ENCODE measurements at regions not wholly inside any gene's neighbourhood (a gene's known extent, or its start where the extent isn't known, plus 50 kb on each side); places are given as distances from the start of the nearest gene placed in this dataset.
"Not testable (repeated sequence)": the region's sequence is repeated elsewhere in the genome, so short reads cannot be mapped to it uniquely, and the experiment has no call there.

DNA sequence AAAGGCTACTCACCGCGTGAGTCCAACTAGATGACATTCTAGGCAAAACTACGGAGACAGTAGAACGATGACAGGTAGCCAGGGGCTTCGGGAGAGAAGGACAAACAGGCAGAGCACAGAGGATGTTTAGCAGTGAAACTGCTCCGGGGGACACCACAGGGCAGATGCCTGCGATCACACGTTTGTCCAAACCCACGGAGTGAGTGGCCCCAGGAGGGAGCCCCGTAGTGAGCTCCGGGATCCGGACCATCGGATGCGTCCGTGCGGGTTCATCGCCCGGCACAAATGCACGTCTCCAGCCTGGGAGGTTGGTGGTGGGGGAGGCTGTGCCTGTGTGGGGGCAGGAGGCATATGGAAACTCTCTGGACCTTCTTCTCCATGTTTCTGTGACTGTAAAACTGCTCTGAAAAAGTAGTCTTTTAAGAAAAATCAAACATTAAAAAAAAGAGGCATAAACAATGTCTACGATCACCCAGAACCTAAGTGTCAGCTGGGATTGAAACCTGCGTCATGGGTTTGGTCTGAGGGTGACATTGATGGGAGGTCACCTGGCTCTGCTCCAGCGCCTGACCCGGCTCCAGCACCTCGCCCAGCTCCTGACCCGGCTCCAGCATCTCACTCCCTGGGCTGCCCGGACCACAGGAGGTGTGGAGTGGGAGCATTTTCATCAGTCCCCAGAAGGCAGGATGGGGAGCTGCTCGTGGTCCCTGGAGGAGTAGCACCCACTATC is 83.0 kb upstream of the CTDP1 start:
- no peak for DNase-seq

DNA sequence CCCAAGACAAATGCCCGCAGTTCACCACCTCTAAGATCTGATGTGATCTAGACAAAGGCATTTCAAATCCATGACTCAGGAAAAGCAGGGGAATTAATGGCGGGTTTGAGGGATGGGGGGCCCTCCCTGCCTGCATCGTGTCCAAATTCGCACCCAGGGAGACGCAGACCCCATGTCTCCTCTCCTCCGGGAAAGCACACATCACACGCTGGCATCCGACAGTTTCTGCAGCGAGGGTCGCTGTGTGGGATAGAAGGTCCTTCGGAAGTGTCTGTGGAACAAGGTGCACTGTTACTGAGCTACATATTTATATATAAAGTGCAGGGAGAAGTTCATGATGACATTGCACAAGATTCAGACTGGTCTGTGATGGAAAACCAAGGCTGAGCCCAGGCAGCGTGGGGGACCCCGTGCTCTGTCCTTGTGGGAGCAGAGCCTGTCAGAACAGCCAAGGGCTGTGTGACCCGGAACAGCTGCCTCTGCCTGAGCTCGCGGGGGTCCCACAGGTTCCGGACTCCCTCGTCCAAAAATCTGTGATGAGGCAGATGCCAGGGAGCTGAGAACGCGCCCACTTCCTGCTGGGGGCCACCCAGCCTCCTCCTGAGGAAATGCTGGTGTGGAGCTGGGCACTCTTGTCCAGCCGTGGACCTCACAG is 82.3 kb upstream of the CTDP1 start:
- DNase-seq, result no peak

DNA sequence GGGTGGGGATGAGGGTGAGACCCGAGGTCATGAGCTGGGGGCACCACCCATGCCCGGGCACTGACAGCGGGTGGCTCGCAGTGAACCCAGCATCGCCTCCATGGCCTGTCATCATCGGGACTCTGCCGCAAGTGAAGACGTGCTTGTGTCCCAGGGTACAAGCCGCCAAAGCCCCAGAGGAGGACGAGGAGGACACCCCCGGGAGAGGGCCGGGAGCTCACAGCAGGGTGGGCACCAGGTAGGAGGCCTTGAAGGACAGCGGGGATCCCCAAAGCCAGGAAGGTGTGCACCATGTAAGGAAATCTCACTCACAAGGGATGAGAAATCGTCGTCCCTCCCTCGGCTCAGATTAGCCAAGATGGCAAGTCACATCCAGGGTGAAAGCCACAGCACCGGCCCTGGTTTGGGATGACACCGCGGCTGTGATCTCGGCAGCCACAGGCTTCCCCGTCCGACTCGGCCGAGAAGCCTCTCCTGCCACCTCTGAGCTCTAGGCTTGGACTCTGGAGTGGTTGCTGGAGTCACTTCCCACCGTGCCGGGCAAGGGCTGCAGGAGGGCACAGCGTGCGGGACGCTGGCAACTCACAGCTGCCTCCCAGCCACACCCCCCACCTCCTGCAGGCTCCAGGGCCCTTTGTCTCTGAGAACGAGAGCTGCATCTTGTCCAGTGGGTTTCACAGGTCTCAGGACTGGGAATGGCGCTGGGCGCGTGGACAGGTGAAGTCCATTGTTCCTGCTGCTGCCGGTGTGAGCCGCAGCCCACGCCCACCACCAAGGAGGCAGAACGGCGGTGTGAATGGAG is 81.6 kb upstream of the CTDP1 start:
- DNase-seq, result no peak

DNA sequence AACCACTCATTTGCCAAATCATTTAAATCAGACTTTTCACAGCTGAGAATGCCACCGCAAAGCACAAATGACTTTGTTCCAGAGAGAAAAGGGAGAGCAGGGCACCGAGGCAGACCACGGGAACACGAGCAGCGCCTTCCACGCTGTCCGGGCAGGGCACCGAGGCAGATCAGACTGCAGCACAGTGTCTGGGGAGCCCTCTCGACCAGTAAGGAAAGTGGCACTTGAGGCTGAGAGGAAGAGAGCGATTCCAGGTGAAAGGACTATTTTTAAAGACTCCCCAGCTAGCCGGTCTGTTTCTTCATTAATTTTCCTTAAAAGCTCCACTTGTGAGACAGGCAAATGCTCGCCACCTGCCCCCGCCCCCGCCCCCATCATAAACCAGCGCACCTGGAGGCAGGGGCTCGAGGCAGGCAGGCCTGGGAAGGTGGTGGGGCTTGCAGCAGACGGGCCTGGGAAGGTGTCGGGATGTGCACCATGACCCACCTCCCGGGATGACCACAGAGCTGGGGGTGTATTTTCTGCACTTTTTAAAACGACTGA is 80.9 kb upstream of the CTDP1 start:
- no peak for DNase-seq

DNA sequence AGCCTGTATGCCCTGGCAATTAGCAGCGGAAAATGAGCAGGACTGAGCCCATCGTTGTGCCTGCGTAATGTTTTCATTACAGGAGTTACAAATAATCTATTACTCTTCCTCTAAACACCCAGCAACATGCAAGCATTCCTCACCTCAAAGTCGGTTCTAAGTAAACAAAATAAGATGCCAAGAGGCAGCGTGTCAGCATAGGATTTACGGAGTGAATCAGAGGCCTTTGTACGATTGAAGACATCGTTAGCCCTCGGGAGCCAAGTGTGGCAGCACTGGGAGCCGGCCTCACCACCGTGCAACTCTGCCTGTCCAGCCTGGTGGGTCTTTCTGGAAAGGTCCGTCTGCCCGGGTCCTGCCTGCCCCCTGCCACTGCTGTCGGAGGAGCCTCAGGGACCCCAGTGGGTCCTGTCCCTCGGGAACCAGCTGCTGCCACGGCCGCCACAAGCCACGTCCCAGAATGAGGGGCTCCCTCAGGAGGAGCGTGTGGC is 80.1 kb upstream of the CTDP1 start:
- DNase-seq, result no peak

DNA sequence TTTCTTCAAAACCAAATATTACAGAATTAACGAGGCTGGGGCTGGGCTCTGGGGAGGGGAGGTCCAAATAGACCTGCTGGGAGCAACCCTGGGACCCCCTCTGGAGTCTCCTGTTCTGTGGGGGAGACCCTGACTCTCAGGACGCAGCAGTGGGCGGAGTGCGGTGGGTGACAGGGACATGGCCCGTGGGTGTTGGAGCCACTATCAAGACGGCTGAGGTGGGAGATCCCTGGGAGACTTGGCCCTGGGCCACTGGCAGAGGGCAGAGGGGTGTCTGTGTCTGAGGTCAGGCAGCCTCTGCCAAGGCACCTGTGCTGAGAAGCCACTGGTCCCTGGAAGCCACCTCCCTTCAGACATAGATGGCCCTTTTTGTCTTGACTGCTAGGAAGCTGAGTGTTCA is 79.5 kb upstream of the CTDP1 start:
- no peak for DNase-seq

DNA sequence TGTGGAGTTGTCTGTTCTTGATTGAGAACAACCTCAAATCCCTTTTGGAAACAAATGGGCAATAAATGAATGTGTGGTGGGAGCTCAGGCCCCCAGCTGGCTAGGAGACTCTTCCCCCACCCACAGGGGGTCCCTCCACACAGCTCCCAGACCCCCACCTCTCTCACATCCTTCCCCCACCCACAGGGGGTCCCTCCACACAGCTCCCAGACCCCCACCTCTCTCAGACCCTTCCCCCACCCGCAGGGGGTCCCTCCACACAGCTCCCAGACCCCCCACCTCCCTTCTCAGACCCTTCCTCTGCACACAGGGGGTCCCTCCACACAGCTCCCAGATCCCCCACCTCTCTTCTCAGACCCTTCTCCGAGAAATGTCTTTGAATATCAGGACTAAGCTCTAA is 79.0 kb upstream of the CTDP1 start:
- DNase-seq, result no peak

DNA sequence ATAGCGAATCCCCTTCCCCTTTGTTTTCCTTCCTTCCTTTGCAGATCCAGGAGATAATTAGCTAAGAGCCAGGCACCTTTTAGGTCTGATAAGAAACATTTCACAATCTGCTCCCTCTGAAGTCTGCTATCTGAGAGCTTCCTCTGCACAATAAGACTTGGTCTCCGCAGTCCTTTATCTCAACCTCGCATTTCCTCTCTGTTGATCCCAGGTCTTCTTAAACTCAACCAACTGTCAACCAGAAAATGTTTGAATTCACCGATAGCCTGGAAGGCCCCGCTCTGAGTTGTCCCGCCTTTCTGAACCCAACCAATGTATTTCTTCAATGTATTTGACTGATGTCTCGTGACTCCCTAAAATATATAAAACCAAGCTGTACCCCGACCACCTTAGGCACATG is 78.4 kb upstream of the CTDP1 start:
- no peak for DNase-seq

DNA sequence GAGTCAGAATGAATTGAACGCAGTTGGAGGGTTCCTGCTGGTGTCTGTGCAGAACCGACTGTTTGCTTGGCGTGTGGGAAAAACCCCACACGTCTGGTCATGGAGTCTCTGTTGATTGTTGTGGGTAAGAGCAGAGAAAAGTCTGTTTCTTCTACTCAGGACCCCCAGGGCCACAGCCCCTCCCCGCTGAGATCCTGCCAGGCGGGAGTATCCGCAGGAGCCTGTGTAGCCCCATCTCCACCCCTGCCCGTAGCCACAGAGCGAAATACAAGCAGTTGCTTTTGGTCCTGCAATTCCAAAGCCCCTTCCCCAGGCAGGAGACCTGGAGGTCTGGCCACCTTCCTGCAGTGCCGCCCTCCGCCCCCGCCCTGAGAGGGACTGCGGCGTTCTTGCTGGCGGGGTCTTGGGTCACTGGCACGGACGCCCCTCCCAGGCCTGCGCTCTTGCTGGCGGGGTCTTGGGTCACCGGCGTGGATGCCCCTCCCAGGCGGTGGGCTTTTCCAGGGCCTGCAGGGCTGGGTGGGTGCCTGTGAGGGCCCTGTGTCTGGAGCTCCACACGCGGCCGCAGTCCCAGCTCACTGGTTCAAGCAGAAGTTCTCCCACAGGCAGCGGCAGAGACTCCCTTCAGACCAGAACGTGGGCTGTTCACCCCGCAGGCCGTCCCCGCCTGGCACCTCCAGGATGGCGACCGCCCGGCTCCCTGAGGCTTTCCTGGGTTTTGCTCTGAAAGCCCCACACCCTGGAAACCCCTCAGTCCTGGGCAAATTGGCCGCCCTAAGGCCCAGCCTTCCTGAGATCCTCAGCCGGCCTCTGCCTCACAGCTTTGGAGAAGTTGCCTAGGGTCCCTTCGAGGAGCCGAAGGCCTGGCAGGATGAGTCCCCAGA is 76.0 kb upstream of the CTDP1 start:
- no peak for DNase-seq

DNA sequence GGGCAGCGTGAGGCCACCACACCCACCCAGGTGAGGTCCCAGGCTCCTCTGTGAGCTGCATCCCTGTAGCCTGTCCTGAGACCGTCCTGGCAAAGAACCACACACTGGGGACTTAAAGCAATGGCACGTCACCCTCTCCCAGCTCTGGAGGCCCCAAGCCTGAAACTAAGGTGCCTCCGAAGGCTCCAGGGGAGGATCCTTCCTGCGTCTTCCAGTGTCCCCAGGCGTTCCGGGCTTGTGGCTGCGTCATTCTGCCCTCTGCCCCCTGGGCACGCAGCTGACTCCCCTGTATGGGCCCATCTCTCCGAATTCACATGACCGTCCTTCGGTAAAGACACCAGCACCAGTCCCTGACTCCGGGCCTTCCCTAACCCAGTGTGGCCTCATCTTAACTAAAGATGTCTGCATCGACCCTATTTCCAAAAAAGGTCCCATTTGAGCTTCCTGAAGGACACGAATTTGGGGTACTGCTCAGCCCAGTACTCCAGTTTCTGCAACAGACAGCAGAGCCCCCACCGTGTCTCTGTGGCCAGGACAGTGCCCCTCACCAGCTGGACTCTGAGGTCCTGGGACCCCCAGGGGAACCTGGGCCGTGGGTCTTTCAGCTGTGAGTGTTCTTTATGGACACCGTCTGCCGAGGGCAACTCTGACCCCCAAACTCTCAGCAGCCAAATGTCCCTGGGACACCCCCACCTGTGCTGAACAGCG is 75.2 kb upstream of the CTDP1 start:
- DNase-seq, result no peak

DNA sequence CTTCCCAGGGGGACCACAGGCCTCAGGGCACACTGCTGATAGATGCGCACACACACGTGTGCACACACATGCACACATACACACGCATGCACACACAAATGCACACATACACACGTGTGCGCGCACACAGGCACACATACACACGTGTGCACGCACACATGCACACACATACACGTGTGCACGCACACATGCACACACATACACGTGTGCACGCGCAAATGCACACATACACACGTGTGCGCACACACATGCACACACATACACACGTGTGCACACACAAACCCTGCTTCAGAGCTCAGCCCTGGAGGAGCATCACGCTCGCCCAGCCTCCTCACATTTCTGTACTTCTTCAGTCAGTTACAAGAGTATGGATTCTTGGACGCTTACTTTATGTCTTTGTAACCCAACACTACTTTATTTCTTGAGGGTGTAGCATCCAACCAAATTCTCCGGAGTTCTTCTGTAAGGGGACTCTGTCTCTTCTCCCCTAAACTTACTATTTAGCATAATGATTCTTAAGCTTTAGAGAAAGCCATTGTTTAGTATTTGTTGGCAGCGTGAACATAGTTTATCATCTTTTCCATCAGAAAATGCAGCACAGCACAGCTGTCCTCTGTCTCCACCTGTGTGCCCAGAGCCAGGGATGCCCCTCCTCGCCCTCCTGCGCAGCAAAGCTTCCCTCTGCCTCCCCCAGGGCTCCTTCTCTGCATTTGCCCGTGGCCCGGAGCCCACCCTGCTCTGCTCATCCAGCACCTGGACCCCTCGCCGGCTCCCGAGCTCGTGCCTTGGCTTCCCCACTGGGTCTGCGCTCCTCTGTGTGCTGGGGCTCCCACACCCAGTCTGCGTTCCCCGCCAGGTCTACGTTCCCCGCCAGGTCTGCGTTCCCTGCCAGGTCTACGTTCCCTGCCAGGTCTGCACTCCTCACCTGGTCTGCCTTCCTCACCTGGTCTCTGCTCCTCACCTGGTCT is 74.4 kb upstream of the CTDP1 start:
- no peak for DNase-seq

DNA sequence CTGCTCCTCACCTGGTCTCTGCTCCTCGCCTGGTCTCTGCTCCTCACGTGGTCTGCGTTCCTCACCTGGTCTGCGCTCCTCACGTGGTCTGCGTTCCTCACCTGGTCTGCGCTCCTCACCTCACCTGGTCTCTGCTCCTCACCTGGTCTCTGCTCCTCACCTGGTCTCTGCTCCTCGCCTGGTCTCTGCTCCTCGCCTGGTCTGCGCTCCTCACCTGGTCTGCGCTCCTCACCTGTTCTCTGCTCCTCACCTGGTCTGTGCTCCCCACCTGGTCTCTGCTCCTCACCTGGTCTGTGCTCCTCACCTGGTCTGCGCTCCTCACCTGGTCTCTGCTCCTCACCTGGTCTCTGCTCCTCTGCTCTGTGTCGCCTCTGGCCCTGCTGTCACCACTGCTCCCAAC is 73.5 kb upstream of the CTDP1 start:
- DNase-seq, result not testable (repeated sequence)

DNA sequence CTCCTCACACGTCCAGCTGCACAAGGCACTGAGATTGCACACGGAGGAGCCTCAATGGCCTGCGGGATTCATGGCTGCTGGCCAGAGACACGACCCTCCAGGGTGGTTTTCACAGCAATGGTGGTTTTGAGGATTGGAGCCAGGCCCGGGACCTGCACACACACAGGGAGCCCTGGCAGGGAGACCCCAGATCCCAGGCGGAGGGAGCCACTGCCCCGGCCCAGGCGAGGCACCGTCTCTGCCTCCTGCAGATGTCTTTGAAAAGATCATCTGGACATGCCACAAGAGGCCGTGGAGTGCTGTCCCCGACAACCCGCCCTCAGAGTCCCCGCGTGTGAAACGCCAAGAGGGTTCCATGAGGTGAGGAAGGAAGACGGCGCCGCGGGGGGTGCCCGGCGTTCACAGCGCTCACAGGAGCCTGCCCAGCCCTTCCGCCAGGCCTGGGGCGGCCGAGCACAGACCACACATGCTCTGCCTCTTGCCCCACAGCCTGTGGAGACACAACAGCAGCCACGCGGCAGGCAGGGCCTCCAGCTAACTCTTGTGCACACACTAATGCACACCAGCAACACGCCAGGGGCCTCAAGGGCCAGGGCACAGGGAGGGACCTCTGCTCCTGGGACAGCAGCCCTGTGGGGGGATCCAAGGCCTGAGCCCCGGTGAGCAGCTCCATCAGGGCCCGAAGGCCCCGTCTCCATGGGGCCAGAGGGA is 72.8 kb upstream of the CTDP1 start:
- no peak for DNase-seq

DNA sequence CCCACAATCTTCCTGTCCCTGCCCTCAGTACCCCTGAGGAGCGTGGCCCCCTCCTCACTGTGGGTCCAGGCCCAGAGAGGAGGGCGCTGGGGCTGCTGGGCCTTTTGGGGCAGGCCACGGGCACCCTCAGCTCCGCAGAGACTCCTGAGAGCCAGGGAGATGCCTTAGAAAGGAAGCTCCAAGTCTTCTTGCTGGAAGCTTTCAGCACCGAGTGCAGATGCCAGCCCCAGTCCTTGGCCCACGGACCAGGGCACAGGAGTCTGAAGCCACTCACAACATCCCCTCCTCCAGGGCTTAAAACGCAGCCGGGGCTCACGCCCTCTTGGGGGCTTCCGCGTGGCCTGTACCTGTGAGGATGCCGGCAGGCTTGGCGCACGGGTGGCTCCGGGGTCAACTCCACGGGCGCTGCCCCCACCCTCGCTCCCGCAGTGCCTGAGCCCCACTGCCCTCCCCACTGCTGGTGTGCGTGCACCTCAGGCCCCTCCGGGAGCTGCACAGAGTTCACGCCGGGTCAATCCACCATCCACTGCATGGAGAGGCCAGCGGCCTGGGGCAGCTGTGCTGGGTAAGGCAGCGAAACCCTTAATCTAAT is 72.1 kb upstream of the CTDP1 start:
- no peak for DNase-seq

DNA sequence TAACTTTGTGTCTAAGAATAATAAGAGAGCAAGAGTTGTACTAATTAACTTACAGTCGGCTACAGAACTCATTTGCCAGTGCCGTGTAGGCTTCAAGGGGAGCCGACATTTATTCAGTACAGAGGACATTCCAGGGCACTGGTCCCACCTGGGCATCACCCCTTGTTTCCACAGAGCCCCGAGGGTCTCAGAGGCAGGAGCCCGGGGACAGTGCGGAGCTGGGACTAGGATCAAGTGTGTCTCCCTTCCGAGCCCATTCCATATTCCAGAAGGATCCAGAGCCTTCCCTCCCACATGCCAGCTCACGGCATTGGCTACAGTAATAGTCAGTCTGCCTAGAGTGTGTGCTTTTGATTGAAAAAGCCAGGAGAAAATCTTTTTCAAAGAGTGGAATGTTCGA is 71.5 kb upstream of the CTDP1 start:
- DNase-seq, result no peak

DNA sequence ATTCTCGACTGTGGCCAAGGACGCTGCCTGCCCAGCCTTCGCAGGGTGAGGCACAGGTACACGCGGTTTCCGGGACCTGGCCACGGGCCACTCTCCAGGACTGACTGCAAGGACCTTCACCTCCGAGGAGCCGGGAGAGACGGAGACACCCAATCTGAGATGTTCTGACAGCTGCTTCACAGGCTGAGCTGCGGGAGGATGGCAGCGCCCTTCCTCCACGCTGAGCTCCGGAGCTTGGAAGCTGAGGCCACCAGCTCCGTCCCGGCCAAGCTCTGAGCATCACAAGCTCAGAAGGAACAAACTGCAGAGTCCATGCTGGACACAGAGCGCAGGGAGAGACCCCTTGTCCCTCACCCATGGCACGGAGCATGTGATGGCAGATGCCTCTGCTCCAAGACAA is 71.1 kb upstream of the CTDP1 start:
- no peak for DNase-seq

DNA sequence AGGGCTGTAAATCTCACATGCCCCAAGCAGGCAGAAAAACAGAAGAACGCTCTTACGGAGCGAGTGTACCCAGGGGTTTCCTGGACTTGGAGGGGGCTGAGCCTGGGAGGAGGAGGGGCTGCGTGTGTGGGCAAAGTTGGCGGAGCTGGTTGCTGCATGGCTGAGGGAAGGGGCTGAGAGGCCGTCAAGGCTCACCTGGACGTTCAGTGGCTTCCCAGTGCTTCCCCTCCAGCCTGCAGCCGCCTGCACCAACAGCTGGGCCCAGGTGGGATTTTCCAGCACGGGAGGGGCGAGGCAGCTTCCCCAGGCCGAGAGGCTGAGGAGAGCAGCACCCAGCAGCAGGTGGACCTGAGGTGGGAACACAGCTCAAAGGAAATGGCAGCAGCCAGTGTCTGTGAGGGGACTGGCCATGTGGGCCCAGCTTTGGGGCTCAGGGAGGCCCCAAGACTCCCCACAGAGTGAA is 70.6 kb upstream of the CTDP1 start:
- DNase-seq, result no peak

DNA sequence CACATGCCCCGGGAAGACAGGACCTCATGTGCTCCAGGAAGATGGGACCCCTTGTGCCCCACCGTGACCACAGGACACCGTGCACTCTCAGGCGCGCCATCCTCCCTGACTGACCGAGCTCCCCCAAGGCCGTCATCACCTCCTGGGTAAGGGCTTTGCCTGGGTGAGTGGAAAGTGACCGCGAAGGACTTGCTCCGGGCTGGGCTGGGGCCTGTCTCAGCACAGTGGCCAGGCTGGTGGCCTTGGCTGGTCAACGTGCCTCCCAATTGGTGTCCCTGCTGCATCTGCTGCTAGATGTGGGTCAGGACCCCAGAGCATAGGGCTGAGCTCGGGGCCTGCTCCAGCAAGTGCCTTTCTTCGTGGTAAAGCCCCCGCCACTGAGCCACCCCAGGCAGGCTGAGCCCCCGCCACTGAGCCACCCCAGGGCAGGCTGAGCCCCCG is 69.7 kb upstream of the CTDP1 start:
- DNase-seq, result no peak

DNA sequence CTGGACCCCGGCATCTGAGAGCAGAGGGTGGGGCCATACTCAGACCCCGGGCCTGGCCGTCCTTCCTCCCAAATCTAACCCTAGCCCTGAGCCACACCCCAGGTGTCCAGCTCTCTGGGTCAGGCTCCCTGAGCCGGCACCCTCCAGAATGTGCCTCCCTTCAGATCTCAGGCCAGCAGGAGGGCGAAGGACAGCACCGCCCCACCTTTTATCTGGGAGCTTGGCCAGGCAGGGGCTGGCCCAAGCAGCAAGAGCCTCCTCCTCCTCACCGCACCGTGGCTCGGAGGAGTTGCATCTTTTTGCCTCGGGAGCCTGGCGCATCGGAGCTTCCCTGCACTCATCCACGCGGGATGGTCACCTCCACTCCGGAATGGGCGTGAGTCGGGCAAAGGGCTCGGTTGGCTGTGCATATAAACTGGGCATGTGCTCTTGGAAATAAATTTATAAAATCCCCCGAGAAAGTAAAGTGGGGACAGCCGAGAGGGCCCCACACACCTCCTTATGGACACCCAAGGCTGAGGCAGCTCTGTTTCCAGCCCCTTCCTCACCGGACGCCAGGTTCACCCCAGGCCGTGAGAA is 69.1 kb upstream of the CTDP1 start:
- DNase-seq, result no peak
